HepG2 (cell line): ENCODE measurements at regions not wholly inside any gene's neighbourhood (a gene's known extent, or its start where the extent isn't known, plus 50 kb on each side); places are given as distances from the start of the nearest gene placed in this dataset.

Experiments used
- FOXM1 ChIP-seq: sonication (generic); formaldehyde crosslinking; IDR thresholded peaks from 2 replicates; pipeline ENCODE4 v1.5.0; 2020; ENCODE audit warnings: missing genetic modification reagents
- ZNF10 ChIP-seq: sonication (generic); formaldehyde crosslinking; IDR thresholded peaks from 2 replicates; pipeline ENCODE4 v1.4.0; 2020; ENCODE audit warnings: mild to moderate bottlenecking, low read depth, missing genetic modification reagents, borderline replicate concordance

- TF ChIP-seq FOXM1 (CRISPR knock-in tag) (no peak), ZNF10 (CRISPR knock-in tag) (no peak)
These were observed 179.7 kb upstream of the MYLIP start for GRCh38 chr6:15948930-15949900.
